OCI-LY3 (cell line): ENCODE measurements at regions not wholly inside any gene's neighbourhood (a gene's known extent, or its start where the extent isn't known, plus 50 kb on each side); places are given as distances from the start of the nearest gene placed in this dataset.

Source experiments
- H2AFZ ChIP-seq: fragments of 200-600, 300-600 bp; shearing (Covaris generic); 2 replicates; pipeline ENCODE4 v1.6.0; 2014; ENCODE audit warnings: antibody characterized with exemption, low read depth, low read length
- H3K27ac ChIP-seq: fragments of 200-600, 300-600 bp; sonication (generic); 2 replicates; pipeline ENCODE4 v1.5.1; 2014; ENCODE audit warnings: mild to moderate bottlenecking, low read length, moderate library complexity, mixed read lengths
- H3K27me3 ChIP-seq: fragments of 200-600, 300-600 bp; sonication (generic); 2 replicates; pipeline ENCODE4 v1.6.1; 2014; ENCODE audit warnings: low read depth, low read length, mixed read lengths
- H3K36me3 ChIP-seq: fragments of 200-600, 300-600 bp; sonication (generic); replicated peaks from 2 replicates; pipeline ENCODE3; 2014; ENCODE audit warnings: low read depth, low read length, mixed read lengths
- H3K4me1 ChIP-seq: fragments of 300-600, 200-600 bp; sonication (generic); 2 replicates; pipeline ENCODE4 v1.6.1; 2014; ENCODE audit warnings: low read length, mixed read lengths
- H3K4me2 ChIP-seq: fragments of 200-600, 300-600 bp; sonication (generic); 2 replicates; pipeline ENCODE4 v1.6.1; 2014; ENCODE audit warnings: low read length, mixed read lengths
- H3K4me3 ChIP-seq: fragments of 300-600, 200-600 bp; sonication (generic); 2 replicates; pipeline ENCODE4 v1.5.1; 2014; ENCODE audit warnings: antibody characterized with exemption, mild to moderate bottlenecking, low read length, moderate library complexity
- H3K79me2 ChIP-seq: fragments of 300-600, 200-600 bp; shearing (Covaris generic); 2 replicates; pipeline ENCODE4 v1.6.1; 2014; ENCODE audit warnings: mild to moderate bottlenecking, low read length, mixed read lengths
- H3K9ac ChIP-seq: fragments of 300-600, 200-600 bp; shearing (Covaris generic); 2 replicates; pipeline ENCODE4 v1.6.0; 2014; ENCODE audit warnings: mild to moderate bottlenecking, low read length, moderate library complexity
- H3K9me3 ChIP-seq: fragments of 200-600, 300-600 bp; shearing (Covaris generic); 2 replicates; pipeline ENCODE4 v1.6.1; 2014; ENCODE audit warnings: low read length, mixed read lengths; ENCODE audit not compliant: insufficient read depth
- H4K20me1 ChIP-seq: fragments of 200-600, 300-600 bp; sonication (generic); 2 replicates; pipeline ENCODE4 v1.6.1; 2016; ENCODE audit warnings: low read length, mixed read lengths; ENCODE audit not compliant: insufficient read depth
- CTCF ChIP-seq: fragments of 200-600, 300-600 bp; sonication (generic); IDR thresholded peaks from 2 replicates; pipeline ENCODE4 v1.5.1; 2014; ENCODE audit warnings: antibody characterized with exemption, low read length, low read depth
- EZH2phosphoT487 ChIP-seq: fragments of 200-600 bp; shearing (Covaris generic); IDR thresholded peaks from 2 replicates; pipeline ENCODE4 v1.6.1; 2018; ENCODE audit warnings: antibody characterized with exemption, mixed run types, low read depth

DNA sequence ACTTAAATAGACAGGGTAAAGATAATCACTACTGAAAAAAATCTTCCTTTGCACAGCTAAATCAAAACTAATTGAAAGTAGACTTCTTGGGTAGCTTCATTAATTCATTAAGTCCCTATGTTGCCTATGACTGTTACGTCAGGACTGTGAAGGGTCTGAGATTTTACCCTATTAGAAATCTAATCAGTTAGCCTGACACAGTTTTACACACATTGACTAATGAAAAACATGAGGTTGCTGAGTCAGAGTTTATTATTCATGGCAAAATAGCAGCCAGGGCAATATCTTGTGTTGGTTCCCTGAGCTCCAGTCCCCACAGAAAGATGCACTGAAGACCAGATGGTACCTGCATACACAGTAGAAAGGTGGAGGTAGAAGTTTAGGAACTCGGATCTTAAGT, 262.5 kb upstream of the ZP4 start:
- H3K36me3 ChIP-seq: no peaks in the 10 kb centered on the region
- H4K20me1 ChIP-seq: no peaks in the 10 kb centered on the region
- no peak overlapping the region for H2AFZ ChIP-seq
- H3K9ac ChIP-seq: no peak overlapping the region
- no peaks in the 10 kb centered on the region for H3K79me2 ChIP-seq
- no peaks in the 10 kb centered on the region for H3K9me3 ChIP-seq
- no peak overlapping the region for H3K4me2 ChIP-seq
- H3K4me1 ChIP-seq: no peaks in the 10 kb centered on the region
- TF ChIP-seq EZH2phosphoT487 (no peak), CTCF (no peak)
- no peak overlapping the region for H3K4me3 ChIP-seq
- no peaks in the 10 kb centered on the region for H3K27me3 ChIP-seq
- no peak overlapping the region for H3K27ac ChIP-seq

DNA sequence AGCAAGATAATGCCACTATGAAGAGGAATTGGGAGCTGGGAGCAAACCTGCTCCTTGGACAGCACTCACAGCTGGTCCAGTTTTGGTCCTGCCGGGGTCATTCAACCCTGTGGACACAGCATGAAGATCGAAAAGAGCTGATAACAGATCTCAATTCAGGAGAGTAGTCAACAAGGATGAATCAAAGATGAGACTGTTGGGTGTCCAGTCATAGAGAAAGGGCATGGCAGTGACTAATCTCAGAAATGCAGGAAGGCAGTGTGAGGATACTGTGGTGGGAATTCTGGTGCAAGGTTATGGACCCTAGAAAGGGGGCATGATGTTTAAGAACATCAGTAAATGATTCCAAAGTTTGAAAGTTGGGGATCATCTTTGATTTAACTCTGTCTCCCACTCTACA, 261.4 kb upstream of the ZP4 start:
- Histone ChIP-seq H3K4me3 (no peak overlapping the region), H3K27ac (no peak overlapping the region), H3K4me1 (no peaks in the 10 kb centered on the region), H3K9me3 (no peaks in the 10 kb centered on the region), H4K20me1 (no peaks in the 10 kb centered on the region), H3K9ac (no peak overlapping the region), H3K36me3 (no peaks in the 10 kb centered on the region), H3K79me2 (no peaks in the 10 kb centered on the region), H3K4me2 (no peak overlapping the region), H2AFZ (no peak overlapping the region), H3K27me3 (no peaks in the 10 kb centered on the region)
- no peak for TF ChIP-seq EZH2phosphoT487
- TF ChIP-seq CTCF: no peak

- no peaks in the 10 kb centered on the region for H3K79me2 ChIP-seq
- H3K27me3 ChIP-seq: no peaks in the 10 kb centered on the region
- no peak for TF ChIP-seq CTCF
- TF ChIP-seq EZH2phosphoT487: no peak
Observed at GRCh38 chr1:238143038-238143437, 252.3 kb upstream of the ZP4 start.

GRCh38 chr1:238141353-238141752, 250.6 kb upstream of the ZP4 start:
- Histone ChIP-seq H4K20me1 (no peaks in the 10 kb centered on the region), H3K36me3 (no peaks in the 10 kb centered on the region), H3K4me2 (no peak overlapping the region), H3K9me3 (no peaks in the 10 kb centered on the region), H3K9ac (no peak overlapping the region), H3K79me2 (no peaks in the 10 kb centered on the region), H3K27me3 (no peaks in the 10 kb centered on the region), H2AFZ (no peak overlapping the region), H3K4me1 (peaks cover 27% of the 10 kb centered on the region), H3K4me3 (no peak overlapping the region), H3K27ac (no peak overlapping the region)
- no peak for TF ChIP-seq CTCF

More at GRCh38 chr1:238143038-238143437, 252.3 kb upstream of the ZP4 start:
- Histone ChIP-seq H4K20me1 (no peaks in the 10 kb centered on the region), H3K4me3 (no peak overlapping the region), H3K4me1 (peaks cover 24% of the 10 kb centered on the region), H3K36me3 (no peaks in the 10 kb centered on the region), H3K9me3 (no peaks in the 10 kb centered on the region), H3K9ac (no peak overlapping the region), H3K27ac (no peak overlapping the region), H3K4me2 (no peak overlapping the region), H2AFZ (no peak overlapping the region)
